Activated CD4-positive, alpha-beta T cell treated with anti-CD3 and anti-CD28 coated beads for 4 hours (primary cell): ENCODE measurements at regions not wholly inside any gene's neighbourhood (a gene's known extent, or its start where the extent isn't known, plus 50 kb on each side); places are given as distances from the start of the nearest gene placed in this dataset.

ENCODE experiments used
- DNase-seq, 2 donors: peaks; one replicate each; pipeline ENCODE4 v3.0.0-alpha.2; 2020

DNA sequence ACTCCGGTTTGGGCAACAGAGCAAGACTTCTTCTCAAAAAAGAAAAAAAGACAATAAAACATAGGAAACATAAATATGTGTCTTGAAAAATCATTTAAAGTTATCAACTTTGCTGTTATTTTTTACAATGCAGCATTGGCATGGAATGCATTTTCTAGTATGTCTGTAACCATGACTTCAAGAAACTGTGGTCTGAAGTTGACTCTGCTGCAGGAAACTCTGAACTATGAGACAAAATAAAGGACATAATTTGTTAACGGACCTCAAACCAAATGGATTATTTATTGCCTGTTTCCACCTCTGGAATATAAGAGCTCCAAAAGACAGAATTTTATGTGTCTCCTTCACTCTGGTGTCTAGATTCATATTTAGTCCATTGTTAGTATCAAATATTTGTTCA, 79.1 kb downstream of the TRIB2 start:
- no peak for DNase-seq

DNA sequence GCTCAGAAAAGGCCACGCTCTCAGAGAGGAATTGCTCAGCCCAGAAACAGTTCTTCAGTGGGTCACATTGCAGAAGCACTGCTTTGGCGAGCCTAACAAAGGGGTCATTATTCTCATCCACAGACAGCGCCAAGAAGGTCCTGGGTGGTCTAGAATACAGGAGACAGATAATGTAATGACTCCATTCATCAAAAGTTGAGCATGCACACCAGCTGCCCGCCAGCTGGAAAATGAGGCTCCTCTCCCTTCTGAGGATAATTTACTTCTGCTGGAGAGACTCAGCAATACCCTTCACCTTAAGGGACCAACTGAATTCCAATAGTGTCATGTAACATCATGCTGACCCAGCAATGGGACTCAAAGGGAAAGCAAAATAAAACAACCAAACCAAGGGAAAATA, 79.9 kb downstream of the TRIB2 start:
- no peak for DNase-seq

DNA sequence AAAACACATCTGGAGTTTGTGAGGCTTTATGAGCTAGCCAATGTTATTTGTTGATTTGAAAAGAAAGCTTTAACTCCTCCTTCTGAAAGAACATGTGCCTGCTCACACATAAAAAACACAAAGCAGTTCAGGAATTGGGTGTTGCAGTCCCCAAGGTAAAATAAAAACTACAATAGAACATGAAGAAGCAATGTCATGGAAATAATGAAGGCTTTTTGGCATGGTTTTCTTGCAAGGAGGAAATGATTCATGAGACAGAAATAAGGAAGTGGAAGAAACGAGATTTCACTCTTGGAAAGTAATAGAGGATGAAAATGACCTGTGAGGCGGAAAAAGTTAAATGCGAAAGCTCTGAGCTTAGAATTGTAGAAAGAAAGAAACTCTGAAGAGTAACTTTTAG, 81.1 kb downstream of the TRIB2 start:
- no peak for DNase-seq

DNA sequence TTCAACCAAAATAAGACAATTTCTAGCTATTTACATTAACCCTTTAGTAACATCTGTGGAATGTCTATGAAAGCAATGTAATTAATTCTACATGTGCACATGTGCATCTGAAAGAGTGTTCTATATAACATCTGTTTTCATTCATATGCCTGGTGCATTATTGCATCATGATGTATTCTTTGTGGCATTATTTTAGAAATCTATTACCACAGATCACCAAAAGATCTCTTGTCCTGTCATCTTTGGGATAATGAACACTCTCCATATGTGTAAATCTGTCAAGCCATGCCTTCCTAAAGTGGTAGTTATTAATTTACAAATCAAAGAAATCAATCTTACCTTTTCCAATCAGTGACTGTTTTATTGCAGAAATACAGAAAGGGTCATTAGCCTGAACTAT, 86.9 kb downstream of the TRIB2 start:
- DNase-seq, result no peak

DNA sequence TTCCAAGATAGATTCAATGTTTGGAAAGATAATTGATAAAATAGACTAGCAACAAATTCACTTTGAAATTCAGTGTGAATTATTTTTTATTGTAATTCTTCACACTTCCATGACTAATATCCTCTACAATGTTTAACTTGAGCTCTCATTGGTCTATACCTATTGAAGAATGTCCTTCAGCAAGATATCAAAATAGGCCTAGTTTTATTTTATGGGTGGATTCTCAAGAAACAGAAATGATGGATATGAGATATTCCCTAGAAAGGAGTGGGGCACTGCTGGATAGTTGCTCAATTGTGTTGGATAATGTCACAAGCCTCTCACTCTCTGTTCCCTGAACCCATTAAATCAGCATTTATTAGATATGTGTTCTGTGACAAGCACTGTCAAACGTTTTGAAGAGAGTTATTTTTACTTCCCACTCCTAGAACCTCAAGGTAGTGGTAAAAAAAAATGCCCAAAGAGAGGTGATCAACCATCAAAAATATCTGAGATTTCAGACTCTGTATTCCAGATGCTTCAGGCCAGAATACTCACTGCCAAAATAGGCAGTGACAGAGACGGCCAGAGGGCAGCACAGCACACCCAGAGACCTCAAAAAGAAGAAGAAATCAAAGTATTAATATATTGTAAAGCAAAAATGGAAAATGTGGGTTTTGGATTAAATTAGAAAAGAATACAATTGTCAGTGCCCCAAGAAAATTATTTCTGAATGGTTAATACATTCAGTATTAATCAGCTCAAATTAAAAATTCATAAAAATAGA, 87.5 kb downstream of the TRIB2 start:
- DNase-seq, result no peak

DNA sequence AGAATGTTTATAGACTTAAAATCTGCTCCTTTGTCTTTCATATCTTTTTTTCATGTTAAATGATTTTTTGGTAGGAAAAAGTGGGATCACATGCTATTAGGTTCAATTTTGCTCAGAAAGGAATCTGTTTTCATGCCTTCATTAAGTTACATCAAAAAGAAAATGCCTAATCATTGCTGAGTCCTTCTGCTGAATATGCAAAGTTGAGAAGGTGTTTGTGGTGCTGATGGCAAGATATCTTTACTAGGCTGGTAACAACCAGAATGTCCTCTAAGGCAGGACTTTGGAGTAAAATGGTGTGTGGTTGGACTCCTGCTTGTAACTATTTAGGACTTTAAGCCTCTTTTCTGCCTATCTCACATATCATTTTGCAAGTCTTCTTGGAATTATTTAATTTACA, 88.3 kb downstream of the TRIB2 start:
- DNase-seq, result no peak

DNA sequence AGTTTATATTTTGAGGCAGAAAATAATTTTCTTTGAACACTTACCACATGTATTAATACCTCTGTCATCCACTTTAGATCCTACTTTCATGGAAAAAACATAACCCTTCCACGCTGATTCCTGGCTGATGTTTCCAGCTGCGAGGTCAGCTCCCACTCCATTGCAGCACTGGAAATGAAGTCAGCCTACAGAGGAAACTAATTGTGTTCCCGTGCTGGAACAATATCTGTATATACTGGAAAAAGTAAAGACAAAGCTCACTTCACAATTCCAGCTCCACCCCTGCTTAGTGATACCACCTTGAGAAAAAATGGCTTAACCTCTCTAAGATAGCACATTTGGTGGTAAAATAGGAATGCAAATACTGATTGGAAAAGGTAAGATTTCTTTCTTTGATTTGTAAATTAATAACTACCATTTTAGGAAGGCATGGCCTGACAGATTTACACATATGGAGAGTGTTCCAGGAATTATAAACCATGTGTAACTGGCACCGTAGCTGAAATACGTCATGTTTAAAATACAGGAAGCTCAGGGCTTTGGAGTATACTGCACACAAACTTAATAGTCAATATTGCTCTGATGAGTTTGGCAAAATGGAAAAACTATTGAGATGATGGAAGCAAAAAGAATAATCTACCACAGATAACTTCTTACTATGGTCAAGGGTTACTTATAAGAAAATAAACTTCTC, 90.0 kb downstream of the TRIB2 start:
- no peak for DNase-seq

DNA sequence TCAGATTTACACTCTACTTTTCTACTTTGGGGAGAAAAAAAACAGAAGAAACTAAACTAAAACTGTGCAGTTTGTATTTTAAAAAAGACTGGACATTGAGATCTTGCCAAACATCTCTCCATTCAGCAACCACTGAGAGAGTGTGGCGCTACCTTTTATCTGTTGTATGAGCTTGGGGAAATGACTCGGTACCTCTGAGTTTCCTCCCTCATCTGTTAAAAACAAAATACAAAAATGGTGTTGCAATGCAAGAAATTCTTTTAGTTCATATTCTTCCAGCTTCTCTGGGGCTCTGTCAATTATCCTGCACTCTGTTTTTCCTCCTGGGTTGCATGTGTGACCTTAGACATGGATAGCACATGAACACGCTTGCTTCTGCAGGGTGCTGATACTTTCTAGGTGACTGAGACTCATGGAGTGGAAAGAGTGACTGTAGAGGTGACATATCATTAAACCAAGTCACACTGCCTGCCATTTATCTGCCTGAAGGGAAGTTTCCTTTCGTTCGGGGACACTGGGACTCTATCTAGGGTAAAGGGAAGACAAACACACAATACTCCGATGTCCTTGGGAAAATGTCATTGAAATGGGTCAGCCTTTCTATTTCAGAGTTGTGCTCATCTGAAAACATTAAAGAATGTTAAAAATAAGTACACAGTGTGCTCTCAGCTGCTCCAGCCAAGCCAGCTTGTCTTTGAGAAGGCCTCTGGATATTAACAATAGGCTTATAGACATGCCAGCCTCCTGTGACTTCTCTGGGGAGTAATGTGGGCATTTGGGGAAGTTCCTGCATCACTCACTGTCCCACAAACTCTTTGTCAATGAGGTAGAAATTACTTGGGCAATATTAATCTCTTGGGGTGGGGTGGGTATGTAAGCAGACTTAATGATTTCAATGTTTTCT, 91.4 kb downstream of the TRIB2 start:
- DNase-seq, result no peak

DNA sequence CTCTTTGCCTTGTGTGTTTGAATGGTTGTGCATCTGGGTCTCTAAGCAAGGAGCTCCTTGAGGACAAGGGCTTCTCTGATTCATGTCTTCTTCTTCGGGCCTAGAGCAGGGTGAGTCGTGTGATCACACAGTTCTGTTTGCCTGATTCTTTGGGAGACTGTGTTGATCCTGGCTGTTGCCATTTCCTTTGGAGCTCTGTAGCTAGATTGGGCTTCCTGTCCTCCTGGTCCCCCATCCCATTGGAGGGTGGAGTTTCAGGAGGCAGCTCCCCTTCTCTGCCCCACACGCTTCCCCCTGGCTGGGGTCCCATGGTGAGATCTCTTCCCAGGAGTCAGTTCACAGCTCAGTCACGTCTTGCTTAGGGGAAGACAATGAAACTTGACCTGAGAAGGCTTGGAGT, 92.8 kb downstream of the TRIB2 start:
- no peak for DNase-seq

DNA sequence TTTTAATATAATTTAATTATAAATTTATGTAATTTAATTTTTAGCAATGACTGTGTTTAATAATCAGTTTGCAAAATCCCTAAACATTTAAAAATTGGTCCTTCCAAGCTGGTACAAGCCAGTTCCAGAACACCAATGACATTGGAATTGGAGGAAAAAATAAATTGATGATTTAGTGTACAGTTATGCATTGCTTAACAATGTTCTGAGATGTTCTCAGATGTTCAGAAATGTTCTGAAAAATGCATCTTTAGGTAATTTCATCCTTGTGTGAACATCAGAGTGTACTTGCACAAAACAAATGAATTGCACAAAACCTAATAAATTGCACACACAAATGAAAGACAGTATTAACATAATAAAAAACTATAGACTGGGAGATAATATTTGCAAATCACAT, 95.2 kb downstream of the TRIB2 start:
- no peak for DNase-seq

DNA sequence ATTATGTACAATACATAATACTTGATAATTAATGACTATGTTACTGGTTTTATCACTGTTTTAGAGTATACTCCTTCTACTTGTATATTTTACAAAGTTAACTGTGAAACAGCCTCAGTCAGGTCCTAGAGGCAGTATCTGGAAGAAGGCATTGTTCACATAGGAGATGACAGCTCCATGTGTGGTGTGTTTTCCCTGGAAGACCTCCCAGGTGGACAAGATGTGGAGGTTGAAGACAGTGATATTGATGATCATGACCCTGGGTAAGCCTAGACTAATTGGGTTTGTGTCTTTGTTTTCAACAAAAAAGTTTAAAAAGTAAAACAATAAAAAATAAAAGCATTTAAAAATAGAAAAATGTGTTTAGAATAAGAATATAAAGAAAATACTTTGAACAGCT, 96.4 kb downstream of the TRIB2 start:
- no peak for DNase-seq

DNA sequence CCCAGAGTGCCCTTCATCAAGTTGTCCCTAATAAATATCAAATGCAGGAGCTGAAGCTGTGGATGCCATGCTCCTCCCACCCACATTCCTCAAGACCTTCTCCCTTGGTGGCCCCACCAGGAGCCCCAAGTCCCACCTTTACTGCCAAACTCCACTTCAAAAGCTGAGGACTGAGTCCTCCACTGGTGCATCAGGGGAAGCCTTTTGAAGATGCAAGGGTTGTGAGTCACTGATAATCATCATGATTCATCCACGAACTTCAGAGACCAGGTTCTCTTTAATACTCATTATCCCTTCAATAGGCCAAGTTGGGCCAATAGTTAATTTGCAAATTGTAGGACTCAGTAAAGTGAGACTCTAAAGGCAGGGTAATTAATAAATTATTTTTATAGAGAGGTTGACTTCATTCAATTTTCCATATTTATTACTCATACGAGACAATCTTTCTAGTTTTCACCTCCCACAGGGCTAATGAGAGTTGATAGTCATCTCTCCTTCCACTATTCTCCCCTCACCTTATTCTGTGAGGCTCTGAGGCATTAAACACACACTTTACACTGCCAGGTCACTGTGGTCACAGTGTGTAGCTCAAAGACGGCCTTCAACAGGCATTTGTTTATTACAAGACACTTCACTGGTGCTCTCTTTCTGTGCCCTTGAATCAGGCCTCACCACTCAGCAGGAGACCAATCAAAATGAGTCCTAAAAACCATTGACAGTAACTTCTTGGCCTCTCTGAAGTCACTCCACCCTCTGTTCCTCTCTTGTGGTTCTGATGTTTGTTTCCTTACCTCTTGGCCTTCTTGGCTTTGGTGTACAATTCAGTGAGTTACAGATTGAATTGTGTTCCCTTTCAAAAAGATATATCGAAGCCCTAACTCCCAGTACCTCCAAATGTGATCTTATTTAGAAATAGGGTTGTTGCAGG, 99.9 kb downstream of the TRIB2 start:
- DNase-seq, result peak in 1 of 2 donors; percentile 5

DNA sequence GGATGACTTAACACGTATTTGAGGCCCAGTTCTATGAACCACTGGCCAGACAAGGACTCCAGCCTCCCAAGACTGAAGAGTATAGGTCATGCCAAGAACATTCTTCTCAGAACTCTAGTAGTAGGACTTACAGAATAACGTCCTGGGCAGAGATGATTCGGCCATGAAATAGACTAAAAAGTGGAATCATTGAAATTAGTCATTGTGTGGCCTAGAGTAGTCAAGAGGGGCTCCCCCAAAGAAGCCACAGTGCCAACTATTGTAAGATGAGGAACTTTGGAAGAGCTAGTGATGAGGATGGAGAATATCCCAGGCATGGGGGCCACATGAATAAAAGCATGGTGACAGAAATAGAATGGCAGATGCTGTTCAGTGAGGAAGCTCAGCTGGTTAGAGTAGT, 101.1 kb downstream of the TRIB2 start:
- DNase-seq, result no peak

DNA sequence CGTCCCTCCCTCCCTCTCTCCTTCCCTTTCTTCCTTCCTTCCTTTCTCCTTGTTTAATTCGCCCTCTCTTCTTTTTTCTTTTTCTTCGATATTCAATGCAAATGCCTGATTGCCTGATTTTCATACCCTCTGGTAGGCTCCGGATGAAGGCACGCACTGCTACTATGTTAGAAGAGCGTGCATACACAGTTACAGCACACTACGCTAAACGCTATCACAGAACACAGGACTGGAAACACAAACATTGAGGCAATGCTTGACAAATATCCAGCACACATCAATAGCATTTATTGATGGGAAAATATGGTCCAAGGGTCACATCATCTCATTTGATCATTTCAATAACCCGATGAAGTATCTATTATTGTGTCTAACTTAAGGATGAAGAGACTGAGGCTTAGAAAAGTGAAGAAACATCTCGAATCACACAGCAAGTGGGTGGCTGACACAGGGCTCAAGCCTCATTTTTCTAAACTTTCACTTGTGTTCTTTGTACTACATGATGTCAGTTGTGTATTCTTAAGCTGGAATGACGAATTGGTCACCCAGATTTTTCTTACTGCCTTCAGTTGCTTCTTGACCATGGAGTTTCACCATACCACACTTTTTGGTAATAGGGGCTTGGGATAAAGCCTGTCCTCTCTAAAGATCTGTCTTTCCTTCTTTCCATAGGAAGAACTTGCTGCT, 101.8 kb downstream of the TRIB2 start:
- DNase-seq, result no peak

DNA sequence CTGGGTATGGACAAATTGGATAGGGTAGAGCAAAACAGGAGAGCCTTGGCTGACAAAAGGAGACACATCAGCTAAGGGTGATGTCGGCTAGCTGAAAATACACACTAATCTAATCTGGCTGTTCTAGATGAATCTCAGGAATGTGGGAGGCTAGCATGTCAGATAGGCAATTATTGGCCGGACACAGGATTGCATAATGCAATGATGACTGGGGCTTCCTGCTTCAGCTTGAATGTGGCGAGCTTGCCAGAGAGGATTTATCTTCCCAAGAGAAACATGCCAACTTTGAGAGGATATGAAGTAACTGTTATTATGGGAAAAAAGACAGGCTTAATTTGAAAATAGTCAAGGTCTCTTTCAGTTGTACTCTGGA, 102.4 kb downstream of the TRIB2 start:
- no peak for DNase-seq

DNA sequence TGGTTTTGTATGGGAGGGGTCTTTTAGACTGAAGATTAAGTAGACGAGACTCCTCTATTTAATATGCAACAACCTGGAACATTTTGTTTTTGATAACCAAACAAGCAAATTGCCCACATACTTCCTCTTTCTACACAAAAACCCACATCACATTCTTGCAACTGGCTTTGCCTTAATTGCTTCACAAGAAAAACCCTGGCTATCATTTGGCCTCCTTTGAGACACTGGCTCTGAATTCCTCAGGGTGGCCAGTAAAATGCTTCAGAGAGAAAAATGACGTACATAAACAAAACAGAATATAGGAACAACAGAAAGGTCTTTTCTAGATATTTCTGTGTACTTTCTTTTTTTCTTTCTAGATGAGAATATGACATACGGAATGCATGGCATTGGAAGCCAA, 103.0 kb downstream of the TRIB2 start:
- no peak for DNase-seq

DNA sequence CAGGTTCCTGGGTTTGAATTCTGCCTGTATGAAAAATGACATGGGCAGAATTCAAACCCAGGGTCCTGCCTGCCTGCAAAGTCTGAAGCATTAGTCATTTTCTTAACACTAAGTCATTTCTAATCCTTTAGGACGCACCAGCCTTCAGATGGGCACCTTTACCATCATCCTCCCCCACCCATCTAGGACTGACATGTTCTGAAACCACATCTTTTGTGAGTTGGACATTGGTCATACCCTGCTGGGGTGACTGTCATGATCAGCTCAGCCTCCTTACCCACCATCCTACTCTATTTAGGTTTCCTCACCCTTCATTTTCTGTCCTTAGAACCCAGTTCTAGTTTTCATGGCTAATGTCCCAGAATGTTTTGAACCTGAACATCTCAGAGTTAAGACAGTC, 104.9 kb downstream of the TRIB2 start:
- DNase-seq, result no peak

DNA sequence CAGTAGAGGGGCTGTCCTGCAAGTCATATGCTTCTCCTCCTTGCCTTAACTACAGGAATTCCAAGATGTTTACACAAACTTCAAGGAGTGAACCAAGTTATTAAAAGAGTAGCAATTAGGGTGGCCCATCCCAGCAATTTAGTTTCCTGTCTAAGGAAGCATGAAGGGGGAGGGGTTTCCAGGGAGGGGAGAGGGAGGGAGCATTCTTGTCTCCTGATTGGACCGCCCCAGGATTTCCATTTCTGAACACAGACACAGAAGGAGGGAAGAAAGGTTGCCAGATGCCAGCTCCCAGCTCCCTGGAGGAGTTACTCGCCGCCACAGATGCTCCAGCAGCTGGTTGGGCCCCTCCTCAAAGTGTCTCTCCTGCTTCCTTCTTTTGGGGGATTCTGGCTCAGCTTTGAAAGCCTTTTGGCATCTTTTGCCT, 107.6 kb downstream of the TRIB2 start:
- DNase-seq, result no peak

DNA sequence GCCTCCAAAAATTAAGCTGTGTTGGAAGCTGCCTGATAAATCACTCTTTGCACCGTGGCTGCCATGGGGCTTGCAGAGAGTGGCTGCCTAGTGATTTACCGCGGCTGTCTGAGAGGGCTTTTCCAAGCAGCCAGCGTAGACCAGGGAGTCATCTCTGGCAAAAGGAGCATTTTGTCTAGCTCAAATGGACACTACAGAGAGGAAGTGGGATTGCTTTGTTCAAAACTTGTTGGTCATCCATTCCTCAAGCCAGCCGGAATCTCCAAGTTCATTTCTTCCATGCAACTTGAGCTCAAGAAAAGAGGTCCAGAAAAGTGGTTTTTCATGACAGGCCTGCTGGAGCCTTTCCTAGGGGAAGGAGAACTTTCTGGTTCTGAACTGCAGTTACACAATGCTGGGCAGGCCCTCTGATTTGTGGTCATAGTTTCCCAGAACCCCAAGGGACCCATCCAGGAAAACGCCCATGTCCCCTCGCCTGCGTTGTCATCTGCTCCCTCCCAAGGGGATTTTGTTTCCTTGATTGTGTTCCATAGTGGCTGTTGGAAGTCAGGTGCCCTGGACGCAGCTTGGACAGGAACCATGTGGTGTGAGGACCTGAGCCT, 108.1 kb downstream of the TRIB2 start:
- DNase-seq, result no peak

DNA sequence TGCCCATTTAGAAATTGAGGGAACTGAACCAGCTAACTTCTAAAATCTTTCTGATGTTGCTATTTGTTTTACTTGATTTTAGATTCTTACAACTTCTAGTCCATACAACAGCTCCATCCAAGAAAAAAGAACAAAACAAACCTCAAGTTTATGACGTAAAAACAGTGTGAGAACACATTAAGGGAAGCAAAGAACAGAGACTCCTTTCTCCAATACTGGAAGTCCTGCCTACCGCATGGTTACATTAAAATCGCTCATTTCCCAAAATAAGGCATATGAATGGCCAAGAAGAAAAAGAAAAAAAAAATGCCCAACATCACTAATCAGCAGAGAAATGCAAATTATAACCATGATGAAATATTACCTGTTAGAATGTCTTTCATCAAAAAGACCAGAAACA, 110.0 kb downstream of the TRIB2 start:
- no peak for DNase-seq

DNA sequence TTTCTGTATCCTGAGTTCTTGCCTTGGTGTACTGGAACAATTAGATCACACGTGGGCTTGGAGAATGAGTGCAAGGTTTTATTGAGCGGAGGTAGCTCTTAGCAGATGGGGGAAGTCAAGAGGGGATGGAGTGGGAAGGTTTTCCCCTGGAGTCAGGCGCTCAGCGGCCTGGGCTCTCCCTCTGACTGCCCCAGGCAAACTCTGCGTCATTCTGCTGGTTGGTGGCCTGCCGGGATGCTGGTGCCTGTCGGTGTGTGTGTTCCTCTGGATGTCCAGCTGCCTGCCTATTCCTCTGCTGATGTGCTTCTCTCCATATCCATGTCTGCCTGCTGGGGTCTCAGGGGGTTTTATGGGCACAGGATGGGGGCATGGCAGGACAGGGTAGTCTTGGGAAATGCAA, 111.0 kb downstream of the TRIB2 start:
- no peak for DNase-seq

DNA sequence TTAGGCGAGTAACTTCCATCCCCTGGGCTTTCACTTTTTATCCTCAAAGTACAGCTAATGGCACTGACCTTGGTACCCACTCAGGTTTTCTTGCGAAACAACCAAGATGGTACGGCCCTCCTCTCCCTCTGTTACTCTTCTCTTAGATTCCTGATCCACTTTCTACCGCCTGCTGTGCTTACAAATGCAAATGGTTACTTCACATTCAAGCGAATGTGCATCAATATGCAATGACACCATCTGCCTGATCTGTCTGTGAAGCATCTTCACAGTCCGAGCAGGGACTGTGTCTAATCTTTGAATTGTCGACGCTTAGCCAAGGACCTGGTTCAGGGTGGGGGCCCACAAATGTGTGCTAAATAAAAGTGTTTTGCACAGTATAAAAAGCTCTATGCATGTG, 112.2 kb downstream of the TRIB2 start:
- no peak for DNase-seq
